Mammary epithelial cell (primary cell): ENCODE measurements at regions not wholly inside any gene's neighbourhood (a gene's known extent, or its start where the extent isn't known, plus 50 kb on each side); places are given as distances from the start of the nearest gene placed in this dataset.

Experiments used
- EZH2 ChIP-seq: IDR thresholded peaks from 2 replicates; pipeline ENCODE4 v1.6.1; 2012; ENCODE audit warnings: low read length, inconsistent platforms, borderline replicate concordance
- TF ChIP-seq, protein P1 (sequence below), 2 donors: IDR thresholded peaks in 1 of 2; conservative IDR thresholded peaks in 1 of 2; 2 replicates each; pipeline ENCODE4 v1.5.1; 2011 to 2012; ENCODE audit warnings: inconsistent platforms in 2 of 2, low read length in 2 of 2, mild to moderate bottlenecking in 2 of 2, control low read depth in 1 of 2, low read depth in 1 of 2; ENCODE audit not compliant: insufficient read depth in 1 of 2; ENCODE audit errors: extremely low read depth in 1 of 2

DNA sequence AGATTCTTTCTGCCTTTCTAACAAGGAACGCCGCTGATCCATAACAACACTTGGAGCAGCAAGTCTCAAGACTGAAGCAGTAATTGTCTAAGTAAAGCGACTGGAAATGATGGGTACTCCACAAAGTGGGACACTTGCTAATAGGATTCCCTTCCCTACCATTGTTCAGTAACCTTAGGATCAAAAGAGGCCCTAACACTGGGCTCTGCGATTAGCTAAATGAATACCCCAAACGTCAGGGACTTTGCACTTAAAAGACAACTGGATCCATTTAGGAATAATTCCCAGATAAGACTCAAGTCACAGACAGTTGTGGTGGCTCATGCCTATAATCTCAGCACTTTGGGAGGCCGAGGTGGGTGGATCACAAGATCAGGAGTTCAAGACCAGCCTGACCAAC, 221.9 kb upstream of the FGGY start:
- TF ChIP-seq, protein P1, sequence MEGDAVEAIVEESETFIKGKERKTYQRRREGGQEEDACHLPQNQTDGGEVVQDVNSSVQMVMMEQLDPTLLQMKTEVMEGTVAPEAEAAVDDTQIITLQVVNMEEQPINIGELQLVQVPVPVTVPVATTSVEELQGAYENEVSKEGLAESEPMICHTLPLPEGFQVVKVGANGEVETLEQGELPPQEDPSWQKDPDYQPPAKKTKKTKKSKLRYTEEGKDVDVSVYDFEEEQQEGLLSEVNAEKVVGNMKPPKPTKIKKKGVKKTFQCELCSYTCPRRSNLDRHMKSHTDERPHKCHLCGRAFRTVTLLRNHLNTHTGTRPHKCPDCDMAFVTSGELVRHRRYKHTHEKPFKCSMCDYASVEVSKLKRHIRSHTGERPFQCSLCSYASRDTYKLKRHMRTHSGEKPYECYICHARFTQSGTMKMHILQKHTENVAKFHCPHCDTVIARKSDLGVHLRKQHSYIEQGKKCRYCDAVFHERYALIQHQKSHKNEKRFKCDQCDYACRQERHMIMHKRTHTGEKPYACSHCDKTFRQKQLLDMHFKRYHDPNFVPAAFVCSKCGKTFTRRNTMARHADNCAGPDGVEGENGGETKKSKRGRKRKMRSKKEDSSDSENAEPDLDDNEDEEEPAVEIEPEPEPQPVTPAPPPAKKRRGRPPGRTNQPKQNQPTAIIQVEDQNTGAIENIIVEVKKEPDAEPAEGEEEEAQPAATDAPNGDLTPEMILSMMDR (conservative IDR thresholded peaks at IDR 0.05 in 1 of 2, IDR thresholded peaks at IDR 0.05 in 1 of 2; ENCODE audit: extremely low read depth in 1 of 2, insufficient read depth in 1 of 2, low read depth in 1 of 2, low read length in 2 of 2) = no peak
- no peak for TF ChIP-seq EZH2
